NCI-H226 (cell line): ENCODE measurements at regions not wholly inside any gene's neighbourhood (a gene's known extent, or its start where the extent isn't known, plus 50 kb on each side); places are given as distances from the start of the nearest gene placed in this dataset.
A peak's percentile ranks its signal among the peaks of the same experiment; 100 is the strongest.
"Not testable (repeated sequence)": the region's sequence is repeated elsewhere in the genome, so short reads cannot be mapped to it uniquely, and the experiment has no call there.

Source experiments
- DNase-seq: peaks from one replicate; pipeline ENCODE4 v3.0.0-alpha.2; 2015

- DNase-seq: peak; percentile 28
Observed at GRCh38 chr4:112058433-112058832, 86.8 kb upstream of the FAM241A start.

GRCh38 chr4:112060212-112060611, 85.0 kb upstream of the FAM241A start:
- DNase-seq: no peak

GRCh38 chr4:112061207-112061817, 83.9 kb upstream of the FAM241A start:
- DNase-seq: no peak

GRCh38 chr4:112063260-112063659, 82.0 kb upstream of the FAM241A start:
- DNase-seq: no peak

- DNase-seq: peak; percentile 8
Observed at GRCh38 chr4:112069110-112069509, 76.1 kb upstream of the FAM241A start.

- DNase-seq: no peak
Observed at GRCh38 chr4:112073181-112073580, 72.1 kb upstream of the FAM241A start.

- DNase-seq: peak; percentile 59
Observed at GRCh38 chr4:112075129-112075753, 70.0 kb upstream of the FAM241A start.

GRCh38 chr4:112075906-112076305, 69.3 kb upstream of the FAM241A start:
- DNase-seq: no peak

- no peak for DNase-seq
Observed at GRCh38 chr4:112076919-112077608, 68.2 kb upstream of the FAM241A start.

GRCh38 chr4:112077743-112078142, 67.5 kb upstream of the FAM241A start:
- DNase-seq: no peak

GRCh38 chr4:112082954-112083586, 62.2 kb upstream of the FAM241A start:
- DNase-seq: peak; percentile 93

GRCh38 chr4:112083587-112084347, 61.5 kb upstream of the FAM241A start:
- DNase-seq: peak; percentile 19

- DNase-seq: peak; percentile 4
Observed at GRCh38 chr4:112085156-112086035, 59.9 kb upstream of the FAM241A start.

GRCh38 chr4:112086036-112086434, 59.2 kb upstream of the FAM241A start:
- no peak for DNase-seq

GRCh38 chr4:112086661-112087060, 58.6 kb upstream of the FAM241A start:
- DNase-seq: not testable (repeated sequence)

- not testable (repeated sequence) for DNase-seq
Observed at GRCh38 chr4:112092330-112092729, 52.9 kb upstream of the FAM241A start.

- no peak for DNase-seq
Observed at GRCh38 chr4:112093636-112094202, 51.5 kb upstream of the FAM241A start.

- no peak for DNase-seq
Observed at GRCh38 chr4:112094330-112094729, 50.9 kb upstream of the FAM241A start.
